ENCODE measurements at regions not wholly inside any gene's neighbourhood (a gene's known extent, or its start where the extent isn't known, plus 50 kb on each side); places are given as distances from the start of the nearest gene placed in this dataset.
"Not testable (repeated sequence)": the region's sequence is repeated elsewhere in the genome, so short reads cannot be mapped to it uniquely, and the experiment has no call there.

GRCh38 chr2:111299635-111300034 lies 178.9 kb downstream of the BCL2L11 start:
- not testable (repeated sequence) for H2AFZ ChIP-seq (ENCODE audit: low read length); H2BK15ac ChIP-seq (ENCODE audit: low read length); H3K27ac ChIP-seq (replicated peaks; ENCODE audit: low read length); H3K9ac ChIP-seq (ENCODE audit: low read depth, low read length, poor library complexity); H3K27me3 ChIP-seq (ENCODE audit: control insufficient read depth in 3 of 3, insufficient read depth in 3 of 3, low read depth in 1 of 3, low read length in 3 of 3); H4K91ac ChIP-seq (ENCODE audit: low read depth, low read length, poor library complexity); H2BK5ac ChIP-seq (ENCODE audit: low read length); H3K18ac ChIP-seq (ENCODE audit: low read length); H3K79me1 ChIP-seq (ENCODE audit: low read depth, low read length); H3K4me1 ChIP-seq (ENCODE audit: control insufficient read depth in 2 of 2, insufficient read depth in 1 of 2, low read depth in 1 of 2, low read length in 2 of 2); H3K4me2 ChIP-seq (ENCODE audit: insufficient read depth, low read length, poor library complexity, severe bottlenecking); H4K8ac ChIP-seq (ENCODE audit: low read depth, low read length); H3K14ac ChIP-seq (ENCODE audit: low read length); H3K23ac ChIP-seq (ENCODE audit: low read depth, low read length, poor library complexity); H3K4me3 ChIP-seq (ENCODE audit: low read length in 2 of 2); H3K36me3 ChIP-seq (replicated peaks in 1 of 2; ENCODE audit: control insufficient read depth in 2 of 2, insufficient read depth in 2 of 2, low read length in 2 of 2); H2AK5ac ChIP-seq (ENCODE audit: low read depth, low read length); H2BK12ac ChIP-seq (ENCODE audit: low read length); H3K4ac ChIP-seq (ENCODE audit: low read length); H3K9me3 ChIP-seq (replicated peaks in 1 of 2; ENCODE audit: control insufficient read depth in 2 of 2, insufficient read depth in 1 of 2, low read depth in 1 of 2, low read length in 2 of 2); H2BK120ac ChIP-seq (ENCODE audit: low read depth, low read length); DNase-seq (ENCODE audit: low spot score)
- no CpG with 5 or more reads among the region's 2 CpGs for WGBS, 2 donors (ENCODE audit: extremely low coverage in 2 of 2, insufficient read length in 2 of 2, insufficient replicate concordance in 1 of 2)

- not testable (repeated sequence) for H3K27me3 ChIP-seq (ENCODE audit: control insufficient read depth in 3 of 3, insufficient read depth in 3 of 3, low read depth in 1 of 3, low read length in 3 of 3); H3K27ac ChIP-seq (replicated peaks; ENCODE audit: low read length); H3K18ac ChIP-seq (ENCODE audit: low read length); DNase-seq (ENCODE audit: low spot score); H3K23ac ChIP-seq (ENCODE audit: low read depth, low read length, poor library complexity); H4K91ac ChIP-seq (ENCODE audit: low read depth, low read length, poor library complexity); H3K9ac ChIP-seq (ENCODE audit: low read depth, low read length, poor library complexity); H2BK15ac ChIP-seq (ENCODE audit: low read length); H2AFZ ChIP-seq (ENCODE audit: low read length); H3K9me3 ChIP-seq (replicated peaks in 1 of 2; ENCODE audit: control insufficient read depth in 2 of 2, insufficient read depth in 1 of 2, low read depth in 1 of 2, low read length in 2 of 2); H3K36me3 ChIP-seq (replicated peaks in 1 of 2; ENCODE audit: control insufficient read depth in 2 of 2, insufficient read depth in 2 of 2, low read length in 2 of 2); H3K4me2 ChIP-seq (ENCODE audit: insufficient read depth, low read length, poor library complexity, severe bottlenecking); H3K14ac ChIP-seq (ENCODE audit: low read length); H3K4me1 ChIP-seq (ENCODE audit: control insufficient read depth in 2 of 2, insufficient read depth in 1 of 2, low read depth in 1 of 2, low read length in 2 of 2); H2BK120ac ChIP-seq (ENCODE audit: low read depth, low read length); H3K4ac ChIP-seq (ENCODE audit: low read length); H2AK5ac ChIP-seq (ENCODE audit: low read depth, low read length); H2BK12ac ChIP-seq (ENCODE audit: low read length); H3K4me3 ChIP-seq (ENCODE audit: low read length in 2 of 2); H4K8ac ChIP-seq (ENCODE audit: low read depth, low read length); H2BK5ac ChIP-seq (ENCODE audit: low read length); H3K79me1 ChIP-seq (ENCODE audit: low read depth, low read length)
- WGBS, 2 donors (ENCODE audit: extremely low coverage in 2 of 2, insufficient read length in 2 of 2, insufficient replicate concordance in 1 of 2): no CpG with 5 or more reads among the region's 3 CpGs
Observed at GRCh38 chr2:111301677-111302076, 181.0 kb downstream of the BCL2L11 start.

GRCh38 chr2:111302397-111303218 lies 181.9 kb downstream of the BCL2L11 start:
- H4K8ac ChIP-seq (ENCODE audit: low read depth, low read length); H4K91ac ChIP-seq (ENCODE audit: low read depth, low read length, poor library complexity); H3K23ac ChIP-seq (ENCODE audit: low read depth, low read length, poor library complexity); H2BK120ac ChIP-seq (ENCODE audit: low read depth, low read length); H3K9ac ChIP-seq (ENCODE audit: low read depth, low read length, poor library complexity); H2BK12ac ChIP-seq (ENCODE audit: low read length); H2AK5ac ChIP-seq (ENCODE audit: low read depth, low read length); H2BK15ac ChIP-seq (ENCODE audit: low read length); H3K4me3 ChIP-seq (ENCODE audit: low read length in 2 of 2); H3K4me1 ChIP-seq (ENCODE audit: control insufficient read depth in 2 of 2, insufficient read depth in 1 of 2, low read depth in 1 of 2, low read length in 2 of 2); H3K18ac ChIP-seq (ENCODE audit: low read length); H3K14ac ChIP-seq (ENCODE audit: low read length); H3K4me2 ChIP-seq (ENCODE audit: insufficient read depth, low read length, poor library complexity, severe bottlenecking); H3K79me1 ChIP-seq (ENCODE audit: low read depth, low read length); DNase-seq (ENCODE audit: low spot score); H2BK5ac ChIP-seq (ENCODE audit: low read length); H2AFZ ChIP-seq (ENCODE audit: low read length); H3K9me3 ChIP-seq (replicated peaks in 1 of 2; ENCODE audit: control insufficient read depth in 2 of 2, insufficient read depth in 1 of 2, low read depth in 1 of 2, low read length in 2 of 2); H3K27me3 ChIP-seq (ENCODE audit: control insufficient read depth in 3 of 3, insufficient read depth in 3 of 3, low read depth in 1 of 3, low read length in 3 of 3); H3K27ac ChIP-seq (replicated peaks; ENCODE audit: low read length); H3K36me3 ChIP-seq (replicated peaks in 1 of 2; ENCODE audit: control insufficient read depth in 2 of 2, insufficient read depth in 2 of 2, low read length in 2 of 2); H3K4ac ChIP-seq (ENCODE audit: low read length): not testable (repeated sequence)
- WGBS, 2 donors (ENCODE audit: extremely low coverage in 2 of 2, insufficient read length in 2 of 2, insufficient replicate concordance in 1 of 2): no CpG with 5 or more reads among the region's 7 CpGs

DNA sequence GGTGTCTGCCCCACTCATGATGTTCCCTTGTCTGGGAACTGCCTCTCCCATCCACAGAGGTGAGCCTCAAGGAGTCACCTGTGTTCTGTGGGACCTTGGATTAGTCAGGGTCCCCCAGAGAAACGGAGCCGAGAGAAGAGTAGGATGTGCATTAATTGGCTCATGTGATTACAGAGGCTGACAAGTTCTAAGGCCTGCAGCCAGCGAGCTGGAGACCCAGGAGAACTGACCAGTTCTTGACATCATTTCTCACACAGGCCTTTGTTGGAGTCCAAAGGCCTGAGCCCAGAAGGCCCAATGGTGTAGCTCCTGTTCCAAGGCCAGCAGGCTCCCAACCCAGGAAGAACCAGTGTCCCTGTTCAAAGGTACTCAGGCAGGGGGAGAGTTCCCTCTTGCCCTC lies 186.6 kb downstream of the BCL2L11 start:
- H2BK15ac ChIP-seq (ENCODE audit: low read length); H3K27ac ChIP-seq (replicated peaks; ENCODE audit: low read length); H3K79me1 ChIP-seq (ENCODE audit: low read depth, low read length); H3K4me3 ChIP-seq (ENCODE audit: low read length in 2 of 2); H3K4me2 ChIP-seq (ENCODE audit: insufficient read depth, low read length, poor library complexity, severe bottlenecking); H3K4me1 ChIP-seq (ENCODE audit: control insufficient read depth in 2 of 2, insufficient read depth in 1 of 2, low read depth in 1 of 2, low read length in 2 of 2); H2AFZ ChIP-seq (ENCODE audit: low read length); H3K27me3 ChIP-seq (ENCODE audit: control insufficient read depth in 3 of 3, insufficient read depth in 3 of 3, low read depth in 1 of 3, low read length in 3 of 3); H2BK5ac ChIP-seq (ENCODE audit: low read length); H4K91ac ChIP-seq (ENCODE audit: low read depth, low read length, poor library complexity); H2BK120ac ChIP-seq (ENCODE audit: low read depth, low read length); H3K9ac ChIP-seq (ENCODE audit: low read depth, low read length, poor library complexity); H3K36me3 ChIP-seq (replicated peaks in 1 of 2; ENCODE audit: control insufficient read depth in 2 of 2, insufficient read depth in 2 of 2, low read length in 2 of 2); H2BK12ac ChIP-seq (ENCODE audit: low read length); H3K14ac ChIP-seq (ENCODE audit: low read length); H3K23ac ChIP-seq (ENCODE audit: low read depth, low read length, poor library complexity); DNase-seq (ENCODE audit: low spot score); H2AK5ac ChIP-seq (ENCODE audit: low read depth, low read length); H3K9me3 ChIP-seq (replicated peaks in 1 of 2; ENCODE audit: control insufficient read depth in 2 of 2, insufficient read depth in 1 of 2, low read depth in 1 of 2, low read length in 2 of 2); H3K18ac ChIP-seq (ENCODE audit: low read length); H3K4ac ChIP-seq (ENCODE audit: low read length); H4K8ac ChIP-seq (ENCODE audit: low read depth, low read length): not testable (repeated sequence)
- WGBS, 2 donors (ENCODE audit: extremely low coverage in 2 of 2, insufficient read length in 2 of 2, insufficient replicate concordance in 1 of 2): no CpG with 5 or more reads among the region's 3 CpGs

Measured in neuronal stem cell (in vitro differentiated cells).